Tibial nerve (tissue), 4 donors: ENCODE measurements at regions not wholly inside any gene's neighbourhood (a gene's known extent, or its start where the extent isn't known, plus 50 kb on each side); places are given as distances from the start of the nearest gene placed in this dataset.

Experiments
- DNase-seq, 2 donors: peaks; one replicate each; pipeline ENCODE4 v3.0.0-alpha.2; 2019; ENCODE audit warnings: low spot score in 2 of 2
- H3K27ac ChIP-seq, 4 donors: fragments of 200-600 bp; sonication (generic) in 3 of 4; one replicate each; pipeline ENCODE4 v1.5.1; 2017 to 2019; ENCODE audit warnings: mild to moderate bottlenecking in 1 of 4
- H3K27me3 ChIP-seq, 2 donors: fragments of 200-600 bp; sonication (generic) in 1 of 2; one replicate each; pipeline versions ENCODE4 v1.5.1 to v1.6.0; 2017 to 2019
- H3K36me3 ChIP-seq, 3 donors: fragments of 200-600 bp; sonication (generic); one replicate each; pipeline ENCODE4 v1.5.1; 2018 to 2019
- H3K4me1 ChIP-seq, 4 donors: fragments of 200-600 bp; sonication (generic) in 3 of 4; one replicate each; pipeline ENCODE4 v1.5.1; 2017 to 2019
- H3K4me3 ChIP-seq, 4 donors: fragments of 200-600 bp; sonication (generic) in 3 of 4; one replicate each; pipeline ENCODE4 v1.5.1; 2017 to 2019; ENCODE audit warnings: mild to moderate bottlenecking in 1 of 4, moderate library complexity in 1 of 4
- H3K9me3 ChIP-seq, 4 donors: fragments of 200-600 bp; sonication (generic) in 3 of 4; one replicate each; pipeline ENCODE4 v1.5.1; 2017 to 2019
- EP300 ChIP-seq, 2 donors: sonication (generic); formaldehyde crosslinking; IDR thresholded peaks; one replicate each; pipeline ENCODE4 v1.6.1; 2017; ENCODE audit warnings: antibody characterized with exemption in 2 of 2, mild to moderate bottlenecking in 1 of 2
- POLR2A ChIP-seq, 2 donors: fragments of 450-650 bp; IDR thresholded peaks; one replicate each; pipeline ENCODE4 v1.6.1; 2017; ENCODE audit warnings: antibody characterized with exemption in 2 of 2, mild to moderate bottlenecking in 2 of 2, moderate library complexity in 2 of 2
- WGBS, 2 donors: methylation state at CpG; one replicate each; pipeline ENCODE4 v1.1.5; 2018; 5-methylcytosine and 5-hydroxymethylcytosine counted together
- TF ChIP-seq, protein P1 (sequence below), 5 experiments: fragments of 200-600 bp in 3 of 5; fragments of 450-650 bp in 2 of 5; sonication (generic) in 3 of 5; IDR thresholded peaks; one replicate each; pipeline ENCODE4 v1.5.1; 2016 to 2019; ENCODE audit warnings: antibody characterized with exemption in 5 of 5, mild to moderate bottlenecking in 3 of 5, moderate library complexity in 2 of 5

DNA sequence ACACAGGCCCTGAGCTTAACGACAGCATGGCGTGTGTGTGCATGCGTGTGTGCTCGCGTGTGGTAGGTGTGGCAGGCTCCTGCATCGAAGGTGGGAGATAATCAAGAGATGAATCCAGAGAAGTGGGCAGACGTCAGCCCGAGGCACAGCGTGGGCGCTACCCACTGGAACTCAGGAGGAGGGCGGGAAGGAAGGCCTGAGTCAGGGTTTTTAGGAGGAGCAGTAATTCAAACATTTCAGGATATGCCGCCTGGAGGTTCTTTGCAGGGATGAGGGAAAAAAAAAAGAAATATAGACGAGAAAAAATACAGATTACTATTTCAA, 66.3 kb upstream of the STX18 start:
- DNase-seq: no peak
- H3K4me1 ChIP-seq: no peaks in the 10 kb centered on the region
- 73 to 77% methylated on average over 13 of the region's 13 CpGs for WGBS, 2 donors
- TF ChIP-seq EP300 (IDR thresholded peaks at IDR 0.05): no peak
- no peak for TF ChIP-seq POLR2A (IDR thresholded peaks at IDR 0.05)
- TF ChIP-seq, protein P1, sequence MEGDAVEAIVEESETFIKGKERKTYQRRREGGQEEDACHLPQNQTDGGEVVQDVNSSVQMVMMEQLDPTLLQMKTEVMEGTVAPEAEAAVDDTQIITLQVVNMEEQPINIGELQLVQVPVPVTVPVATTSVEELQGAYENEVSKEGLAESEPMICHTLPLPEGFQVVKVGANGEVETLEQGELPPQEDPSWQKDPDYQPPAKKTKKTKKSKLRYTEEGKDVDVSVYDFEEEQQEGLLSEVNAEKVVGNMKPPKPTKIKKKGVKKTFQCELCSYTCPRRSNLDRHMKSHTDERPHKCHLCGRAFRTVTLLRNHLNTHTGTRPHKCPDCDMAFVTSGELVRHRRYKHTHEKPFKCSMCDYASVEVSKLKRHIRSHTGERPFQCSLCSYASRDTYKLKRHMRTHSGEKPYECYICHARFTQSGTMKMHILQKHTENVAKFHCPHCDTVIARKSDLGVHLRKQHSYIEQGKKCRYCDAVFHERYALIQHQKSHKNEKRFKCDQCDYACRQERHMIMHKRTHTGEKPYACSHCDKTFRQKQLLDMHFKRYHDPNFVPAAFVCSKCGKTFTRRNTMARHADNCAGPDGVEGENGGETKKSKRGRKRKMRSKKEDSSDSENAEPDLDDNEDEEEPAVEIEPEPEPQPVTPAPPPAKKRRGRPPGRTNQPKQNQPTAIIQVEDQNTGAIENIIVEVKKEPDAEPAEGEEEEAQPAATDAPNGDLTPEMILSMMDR (IDR thresholded peaks at IDR 0.05): no peak
- no peak overlapping the region for H3K4me3 ChIP-seq
- H3K27ac ChIP-seq: peak overlapping the region in 1 of 4 donors; percentile 15
- H3K36me3 ChIP-seq: no peaks in the 10 kb centered on the region
- H3K9me3 ChIP-seq: no peaks in the 10 kb centered on the region
- no peaks in the 10 kb centered on the region for H3K27me3 ChIP-seq

- DNase-seq: no peak
- no peaks in the 10 kb centered on the region for H3K27me3 ChIP-seq
- no peak overlapping the region for H3K4me3 ChIP-seq
- H3K9me3 ChIP-seq: no peaks in the 10 kb centered on the region
- no peaks in the 10 kb centered on the region for H3K36me3 ChIP-seq
- no peaks in the 10 kb centered on the region for H3K4me1 ChIP-seq
- H3K27ac ChIP-seq: peak overlapping the region in 1 of 4 donors; percentile 15
- WGBS, 2 donors: 61 to 65% methylated on average over 19 of the region's 19 CpGs
- TF ChIP-seq, protein P1 (IDR thresholded peaks at IDR 0.05): no peak
- TF ChIP-seq EP300 (IDR thresholded peaks at IDR 0.05): no peak
- TF ChIP-seq POLR2A (IDR thresholded peaks at IDR 0.05): no peak
Measured at GRCh38 chr4:4607336-4608213, 65.7 kb upstream of the STX18 start.

DNA sequence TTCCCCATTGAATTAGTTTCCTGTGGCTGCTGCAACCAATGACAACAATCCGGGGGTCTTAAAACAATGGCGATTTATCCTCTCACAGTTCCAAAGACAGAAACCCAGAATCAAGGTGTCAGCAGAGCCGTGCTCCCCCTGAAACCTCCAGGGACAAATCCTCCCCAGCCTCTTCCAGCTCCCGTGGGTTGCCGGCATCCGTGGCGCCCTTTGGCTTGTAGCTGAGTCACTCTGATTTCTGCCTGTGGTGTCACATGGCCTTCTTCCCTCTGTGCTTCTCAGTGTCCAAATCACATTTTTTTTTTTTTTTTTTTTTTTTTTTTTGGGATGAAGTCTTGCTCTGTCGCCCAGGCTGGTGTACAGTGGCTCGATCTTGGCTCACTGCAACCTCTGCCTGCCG, 64.5 kb upstream of the STX18 start:
- H3K27ac ChIP-seq: no peak overlapping the region
- no peaks in the 10 kb centered on the region for H3K4me1 ChIP-seq
- no peak overlapping the region for H3K4me3 ChIP-seq
- no peak for TF ChIP-seq EP300 (IDR thresholded peaks at IDR 0.05)
- TF ChIP-seq, protein P1 (IDR thresholded peaks at IDR 0.05): no peak
- TF ChIP-seq POLR2A (IDR thresholded peaks at IDR 0.05): no peak
- 56 to 69% methylated on average over 10 of the region's 10 CpGs for WGBS, 2 donors
- no peaks in the 10 kb centered on the region for H3K9me3 ChIP-seq
- DNase-seq: no peak
- H3K36me3 ChIP-seq: no peaks in the 10 kb centered on the region
- no peaks in the 10 kb centered on the region for H3K27me3 ChIP-seq

DNA sequence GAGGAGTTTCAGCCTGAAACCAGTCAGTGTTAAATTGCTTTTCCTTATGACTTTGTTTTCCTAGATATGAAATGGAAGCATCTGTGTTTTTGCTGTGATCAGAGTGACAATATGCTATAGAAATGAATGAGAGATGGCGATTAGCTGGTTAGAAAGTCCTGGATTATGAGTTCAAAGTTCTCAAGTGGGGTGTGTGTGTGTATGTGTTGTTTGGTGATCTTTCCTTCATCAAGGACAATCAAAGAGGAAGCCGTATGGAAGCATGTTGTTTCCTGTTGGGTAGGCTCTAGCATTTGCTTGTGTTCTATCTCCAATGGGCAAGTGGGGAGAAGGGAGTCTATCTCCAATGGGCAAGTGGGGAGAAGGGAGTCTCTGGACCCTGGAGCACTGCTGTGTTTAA, 64.0 kb upstream of the STX18 start:
- WGBS, 2 donors: 77 to 85% methylated on average over 2 of the region's 2 CpGs
- no peak for TF ChIP-seq EP300 (IDR thresholded peaks at IDR 0.05)
- TF ChIP-seq, protein P1 (IDR thresholded peaks at IDR 0.05): no peak
- no peak for TF ChIP-seq POLR2A (IDR thresholded peaks at IDR 0.05)
- H3K27me3 ChIP-seq: no peaks in the 10 kb centered on the region

DNA sequence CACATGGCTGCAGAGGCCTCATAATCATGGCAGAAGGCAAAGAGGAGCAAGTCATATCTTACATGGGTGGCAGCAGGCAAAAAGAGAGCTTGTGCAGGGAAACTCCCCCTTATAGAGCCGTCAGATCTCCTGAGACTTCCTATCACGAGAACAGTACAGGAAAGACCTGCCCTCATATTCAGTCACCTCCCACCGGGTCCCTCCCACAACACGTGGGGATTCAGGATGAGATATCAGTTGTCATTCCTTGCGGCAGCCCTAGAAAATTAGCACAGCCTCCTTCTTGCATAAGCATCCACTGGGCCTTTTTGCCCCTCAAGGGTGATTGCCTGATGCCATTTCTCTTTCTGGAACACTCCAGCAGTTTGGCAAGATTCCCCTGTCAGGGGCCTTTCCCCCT, 61.7 kb upstream of the STX18 start:
- Histone ChIP-seq H3K4me3 (no peak overlapping the region), H3K9me3 (no peaks in the 10 kb centered on the region), H3K36me3 (no peaks in the 10 kb centered on the region), H3K27ac (no peak overlapping the region), H3K4me1 (no peaks in the 10 kb centered on the region), H3K27me3 (no peaks in the 10 kb centered on the region)
- TF ChIP-seq POLR2A (IDR thresholded peaks at IDR 0.05) (no peak), EP300 (IDR thresholded peaks at IDR 0.05) (no peak)
- TF ChIP-seq, protein P1 (IDR thresholded peaks at IDR 0.05): no peak
- DNase-seq: no peak
- WGBS, 2 donors: 51 to 73% methylated on average over 5 of the region's 5 CpGs

More for the DNA sequence above, 64.0 kb upstream of the STX18 start:
- Histone ChIP-seq H3K9me3 (no peaks in the 10 kb centered on the region), H3K4me1 (no peaks in the 10 kb centered on the region), H3K27ac (no peak overlapping the region), H3K36me3 (no peaks in the 10 kb centered on the region), H3K4me3 (no peak overlapping the region)
- no peak for DNase-seq
